GM23248 (cell line): ENCODE measurements at regions not wholly inside any gene's neighbourhood (a gene's known extent, or its start where the extent isn't known, plus 50 kb on each side); places are given as distances from the start of the nearest gene placed in this dataset.
A peak's percentile ranks its signal among the peaks of the same experiment; 100 is the strongest.

Experiments
- DNase-seq: peaks from one replicate; pipeline ENCODE4 v3.0.0-alpha.2; 2015
- H2AFZ ChIP-seq: fragments of 200-600 bp; sonication (generic); 2 replicates; pipeline ENCODE4 v1.6.1; 2016; ENCODE audit warnings: antibody characterized with exemption
- H3F3A ChIP-seq: fragments of 200-600 bp; sonication (generic); 2 replicates; pipeline ENCODE4 v1.6.1; 2016; ENCODE audit warnings: mild to moderate bottlenecking, antibody characterized with exemption, mixed run types; ENCODE audit not compliant: insufficient read depth
- H3K27ac ChIP-seq: fragments of 200-600 bp; sonication (generic); 2 replicates; pipeline ENCODE4 v1.5.1; 2016; ENCODE audit warnings: mild to moderate bottlenecking
- H3K27me3 ChIP-seq: fragments of 200-600 bp; sonication (generic); replicated peaks from 2 replicates; pipeline ENCODE4 v1.6.1; 2016; ENCODE audit warnings: mild to moderate bottlenecking; ENCODE audit not compliant: insufficient read depth
- H3K36me3 ChIP-seq: fragments of 200-600 bp; sonication (generic); 2 replicates; pipeline ENCODE4 v1.6.1; 2016; ENCODE audit warnings: low read depth, mild to moderate bottlenecking
- H3K4me1 ChIP-seq: fragments of 200-600 bp; sonication (generic); 2 replicates; pipeline ENCODE4 v1.6.1; 2016; ENCODE audit warnings: mild to moderate bottlenecking; ENCODE audit not compliant: insufficient read depth
- H3K4me2 ChIP-seq: fragments of 200-600 bp; sonication (generic); one replicate; pipeline ENCODE4 v1.6.1; 2016; ENCODE audit warnings: mild to moderate bottlenecking; ENCODE audit not compliant: unreplicated experiment
- H3K4me3 ChIP-seq: fragments of 200-600 bp; sonication (generic); 2 replicates; pipeline ENCODE4 v1.5.1; 2016; ENCODE audit warnings: mild to moderate bottlenecking
- H3K79me2 ChIP-seq: fragments of 200-600 bp; sonication (generic); 2 replicates; pipeline ENCODE4 v1.6.1; 2016; ENCODE audit warnings: mild to moderate bottlenecking; ENCODE audit not compliant: insufficient read depth
- H3K9ac ChIP-seq: fragments of 200-600 bp; sonication (generic); 2 replicates; pipeline ENCODE4 v1.6.1; 2016; ENCODE audit warnings: mild to moderate bottlenecking
- H3K9me2 ChIP-seq: fragments of 200-600 bp; sonication (generic); 2 replicates; pipeline ENCODE4 v1.6.1; 2016; ENCODE audit warnings: mixed run types, mild to moderate bottlenecking, moderate library complexity; ENCODE audit not compliant: insufficient read depth
- H3K9me3 ChIP-seq: fragments of 200-600 bp; sonication (generic); one replicate; pipeline ENCODE4 v1.6.1; 2017; ENCODE audit warnings: low read depth
- H4K20me1 ChIP-seq: fragments of 200-600 bp; sonication (generic); 2 replicates; pipeline ENCODE4 v1.6.0; 2016; ENCODE audit not compliant: insufficient read depth
- EZH2 ChIP-seq: fragments of 200-600 bp; sonication (generic); IDR thresholded peaks from 2 replicates; pipeline ENCODE4 v1.6.1; 2018; ENCODE audit warnings: antibody characterized with exemption, mild to moderate bottlenecking; ENCODE audit not compliant: insufficient read depth, poor library complexity, severe bottlenecking
- EZH2phosphoT487 ChIP-seq: fragments of 200-600 bp; sonication (generic); IDR thresholded peaks from 2 replicates; pipeline ENCODE4 v1.6.1; 2018; ENCODE audit warnings: antibody characterized with exemption, moderate library complexity, mild to moderate bottlenecking, low read depth; ENCODE audit not compliant: insufficient read depth
- WGBS, 2 experiments: methylation state at CpG; one replicate each; pipeline ENCODE4 v1.1.6; 2015 to 2017; ENCODE audit warnings: low lambda C conversion rate in 2 of 2, low coverage in 1 of 2; ENCODE audit errors: missing lambda C conversion rate in 2 of 2; 5-methylcytosine and 5-hydroxymethylcytosine counted together
- in situ Hi-C: fragments of 300-500 bp; cut with MboI; formaldehyde crosslinking; loops from 2 replicates; pipeline ENCODE4 v1.15.0; 2020

GRCh38 chr1:14253676-14254075 lies 344.8 kb upstream of the KAZN start:
- no peak for TF ChIP-seq EZH2
- no peak for TF ChIP-seq EZH2phosphoT487
- Histone ChIP-seq H3F3A (no peaks in the 10 kb centered on the region), H3K9me3 (no peaks in the 10 kb centered on the region), H3K9me2 (no peaks in the 10 kb centered on the region), H3K27me3 (peaks cover 9% of the 10 kb centered on the region), H3K9ac (no peak overlapping the region), H4K20me1 (no peaks in the 10 kb centered on the region), H3K79me2 (no peaks in the 10 kb centered on the region), H3K27ac (no peak overlapping the region), H3K4me1 (no peaks in the 10 kb centered on the region), H3K4me2 (no peak overlapping the region), H3K4me3 (no peak overlapping the region), H3K36me3 (no peaks in the 10 kb centered on the region), H2AFZ (no peak overlapping the region)
- DNase-seq = no peak
- in situ Hi-C loops = no loop called here
- 83 to 87% methylated on average over 6 to 7 of the region's 7 CpGs for WGBS, 2 experiments

GRCh38 chr1:14254251-14254650 lies 344.2 kb upstream of the KAZN start:
- Histone ChIP-seq H3F3A (no peaks in the 10 kb centered on the region), H3K4me2 (no peak overlapping the region), H3K27ac (no peak overlapping the region), H3K4me3 (no peak overlapping the region), H3K4me1 (no peaks in the 10 kb centered on the region), H3K79me2 (no peaks in the 10 kb centered on the region), H3K9me3 (no peaks in the 10 kb centered on the region), H2AFZ (no peak overlapping the region), H3K9me2 (no peaks in the 10 kb centered on the region), H3K27me3 (peaks cover 10% of the 10 kb centered on the region), H3K36me3 (no peaks in the 10 kb centered on the region), H4K20me1 (no peaks in the 10 kb centered on the region), H3K9ac (no peak overlapping the region)
- 10 to 12% methylated on average over 6 of the region's 6 CpGs for WGBS, 2 experiments
- in situ Hi-C loops = no loop called here
- DNase-seq = no peak
- no peak for TF ChIP-seq EZH2
- no peak for TF ChIP-seq EZH2phosphoT487

DNA sequence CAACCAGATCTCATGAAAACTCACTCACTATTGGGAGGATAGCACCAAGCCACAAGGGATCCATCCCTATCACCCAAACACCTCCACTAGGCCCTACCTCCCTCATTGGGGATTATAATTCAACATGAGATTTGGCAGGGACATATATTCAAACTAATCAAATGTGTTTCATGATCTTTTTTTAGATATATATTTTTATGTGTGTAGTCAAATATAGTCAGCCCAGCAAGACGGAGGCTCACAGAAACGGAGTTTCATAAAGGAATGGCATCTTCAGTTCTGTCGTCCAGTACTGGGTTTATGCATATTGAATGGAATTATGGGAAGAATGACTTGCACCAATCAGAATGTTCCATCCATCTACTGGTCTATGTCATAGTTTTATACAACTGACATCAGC lies 343.3 kb upstream of the KAZN start:
- Histone ChIP-seq H3K27me3 (peaks cover 10% of the 10 kb centered on the region), H3F3A (no peaks in the 10 kb centered on the region), H3K9me2 (no peaks in the 10 kb centered on the region), H3K9ac (no peak overlapping the region), H2AFZ (no peak overlapping the region), H3K79me2 (no peaks in the 10 kb centered on the region), H3K27ac (no peak overlapping the region), H3K9me3 (no peaks in the 10 kb centered on the region), H4K20me1 (no peaks in the 10 kb centered on the region), H3K4me1 (no peaks in the 10 kb centered on the region), H3K36me3 (no peaks in the 10 kb centered on the region), H3K4me3 (no peak overlapping the region), H3K4me2 (no peak overlapping the region)
- TF ChIP-seq EZH2 (no peak), EZH2phosphoT487 (no peak)
- DNase-seq = no peak
- in situ Hi-C loops = no loop called here
- WGBS, 2 experiments = 81 to 96% methylated on average over 3 of the region's 3 CpGs

DNA sequence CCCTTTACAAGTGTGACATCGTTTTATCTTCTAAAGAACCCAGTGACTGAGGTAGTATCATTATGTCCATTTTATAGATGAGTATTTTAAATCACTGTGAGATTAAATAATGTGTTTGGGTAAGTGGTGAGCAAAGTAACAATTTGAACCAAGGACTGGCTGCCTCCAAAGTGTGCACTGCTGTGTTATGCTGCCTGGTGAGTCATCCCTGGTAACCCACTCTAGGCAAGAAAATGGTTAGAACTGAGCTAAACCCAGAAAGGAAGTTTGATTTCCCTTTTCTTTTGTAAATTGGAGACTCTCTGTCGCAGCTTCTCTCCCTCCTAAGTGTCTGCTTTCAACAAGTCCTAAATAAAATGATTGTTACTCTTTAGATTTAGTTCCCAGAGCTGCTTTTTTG lies 342.8 kb upstream of the KAZN start:
- in situ Hi-C loops = no loop called here
- Histone ChIP-seq H3K27ac (no peak overlapping the region), H3F3A (no peaks in the 10 kb centered on the region), H3K4me1 (no peaks in the 10 kb centered on the region), H4K20me1 (no peaks in the 10 kb centered on the region), H3K9ac (no peak overlapping the region), H3K9me2 (no peaks in the 10 kb centered on the region), H3K36me3 (no peaks in the 10 kb centered on the region), H3K9me3 (no peaks in the 10 kb centered on the region), H3K4me3 (no peak overlapping the region), H3K4me2 (no peak overlapping the region), H3K79me2 (no peaks in the 10 kb centered on the region), H2AFZ (no peak overlapping the region), H3K27me3 (peaks cover 10% of the 10 kb centered on the region)
- WGBS, 2 experiments = 12 to 27% methylated on average over 2 of the region's 2 CpGs
- no peak for TF ChIP-seq EZH2phosphoT487
- no peak for TF ChIP-seq EZH2
- peak; percentile 21 for DNase-seq

DNA sequence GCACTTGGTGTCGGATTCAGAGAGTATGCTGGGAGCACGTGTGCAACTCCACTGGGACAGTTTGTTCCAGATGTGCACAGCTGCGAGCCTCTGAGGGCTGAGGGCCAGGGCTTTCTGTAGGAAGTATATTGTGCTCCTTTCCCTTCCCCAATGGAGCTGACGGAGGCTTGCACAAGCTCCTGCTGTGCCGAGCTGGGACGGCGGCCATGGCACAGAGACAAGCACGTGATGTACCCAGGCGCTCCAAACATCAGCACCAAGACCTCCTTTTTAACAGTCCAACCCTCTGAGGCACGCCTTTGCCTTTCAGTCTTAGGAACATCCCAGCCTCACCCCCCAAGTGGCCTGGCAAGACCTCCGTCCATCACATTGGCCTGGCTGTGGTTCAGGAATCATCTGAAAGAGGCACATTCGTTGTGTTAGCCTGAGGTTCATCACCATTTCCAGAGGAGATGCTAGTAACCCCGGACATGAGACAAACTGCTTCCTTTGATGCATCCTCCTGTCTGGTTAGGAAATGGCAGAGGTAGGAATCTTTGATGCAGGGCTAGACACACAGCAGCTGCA lies 339.2 kb upstream of the KAZN start:
- TF ChIP-seq EZH2 = no peak
- no peaks in the 10 kb centered on the region for H3K9me3 ChIP-seq
- WGBS, 2 experiments = 8 to 10% methylated on average over 13 of the region's 13 CpGs
- H3K79me2 ChIP-seq = no peaks in the 10 kb centered on the region
- H3K36me3 ChIP-seq = no peaks in the 10 kb centered on the region
- no peak overlapping the region for H3K4me2 ChIP-seq
- in situ Hi-C loops = no loop called here
- DNase-seq = peak; percentile 32
- H3K27ac ChIP-seq = no peak overlapping the region
- no peaks in the 10 kb centered on the region for H3F3A ChIP-seq
- H3K9me2 ChIP-seq = no peaks in the 10 kb centered on the region
- no peaks in the 10 kb centered on the region for H3K4me1 ChIP-seq
- no peak overlapping the region for H3K9ac ChIP-seq
- no peak overlapping the region for H3K4me3 ChIP-seq
- H2AFZ ChIP-seq = no peak overlapping the region
- H4K20me1 ChIP-seq = no peaks in the 10 kb centered on the region
- peaks cover 21% of the 10 kb centered on the region for H3K27me3 ChIP-seq
